HTR-8/SVneo (cell line): ENCODE measurements at regions not wholly inside any gene's neighbourhood (a gene's known extent, or its start where the extent isn't known, plus 50 kb on each side); places are given as distances from the start of the nearest gene placed in this dataset.

Experiments
- DNase-seq: peaks from one replicate; pipeline ENCODE4 v3.0.0; 2011; ENCODE audit warnings: low spot score, mixed read lengths; ENCODE audit not compliant: insufficient read length
- FAIRE-seq: peaks from 2 replicates; lab custom pipeline; 2011; peaks lifted over from hg19 to GRCh38; lab: Jason Lieb, UNC

DNA sequence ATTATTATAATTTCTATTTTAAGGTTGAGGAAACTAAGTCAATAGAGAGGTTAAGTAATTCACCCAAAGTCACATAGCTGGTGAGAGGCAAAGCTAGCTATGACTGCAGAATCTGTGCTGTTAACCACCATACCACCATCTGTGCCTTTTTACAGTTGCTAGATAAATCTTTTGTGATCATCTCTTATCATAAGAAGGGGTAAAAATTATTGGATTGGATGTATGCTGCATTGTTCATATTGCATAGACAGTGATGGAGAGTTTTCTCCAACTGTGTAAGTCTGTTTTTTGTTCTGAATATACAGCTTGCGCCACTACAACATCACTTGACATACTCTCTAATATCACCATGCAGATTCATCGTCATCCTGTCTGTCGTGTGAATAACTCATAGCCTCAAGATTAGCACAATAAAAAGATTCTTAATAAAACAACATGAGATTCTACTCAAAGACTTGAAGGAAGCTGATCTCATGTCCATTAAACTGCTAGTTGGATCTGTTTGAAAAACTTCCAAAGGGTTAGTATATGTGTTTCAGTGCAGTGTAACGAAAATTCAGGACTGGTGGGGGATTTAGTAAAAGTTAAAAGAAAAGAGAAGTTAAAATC, 495.9 kb downstream of the SPRY1 start:
- DNase-seq (no peak), FAIRE-seq (no peak)

DNA sequence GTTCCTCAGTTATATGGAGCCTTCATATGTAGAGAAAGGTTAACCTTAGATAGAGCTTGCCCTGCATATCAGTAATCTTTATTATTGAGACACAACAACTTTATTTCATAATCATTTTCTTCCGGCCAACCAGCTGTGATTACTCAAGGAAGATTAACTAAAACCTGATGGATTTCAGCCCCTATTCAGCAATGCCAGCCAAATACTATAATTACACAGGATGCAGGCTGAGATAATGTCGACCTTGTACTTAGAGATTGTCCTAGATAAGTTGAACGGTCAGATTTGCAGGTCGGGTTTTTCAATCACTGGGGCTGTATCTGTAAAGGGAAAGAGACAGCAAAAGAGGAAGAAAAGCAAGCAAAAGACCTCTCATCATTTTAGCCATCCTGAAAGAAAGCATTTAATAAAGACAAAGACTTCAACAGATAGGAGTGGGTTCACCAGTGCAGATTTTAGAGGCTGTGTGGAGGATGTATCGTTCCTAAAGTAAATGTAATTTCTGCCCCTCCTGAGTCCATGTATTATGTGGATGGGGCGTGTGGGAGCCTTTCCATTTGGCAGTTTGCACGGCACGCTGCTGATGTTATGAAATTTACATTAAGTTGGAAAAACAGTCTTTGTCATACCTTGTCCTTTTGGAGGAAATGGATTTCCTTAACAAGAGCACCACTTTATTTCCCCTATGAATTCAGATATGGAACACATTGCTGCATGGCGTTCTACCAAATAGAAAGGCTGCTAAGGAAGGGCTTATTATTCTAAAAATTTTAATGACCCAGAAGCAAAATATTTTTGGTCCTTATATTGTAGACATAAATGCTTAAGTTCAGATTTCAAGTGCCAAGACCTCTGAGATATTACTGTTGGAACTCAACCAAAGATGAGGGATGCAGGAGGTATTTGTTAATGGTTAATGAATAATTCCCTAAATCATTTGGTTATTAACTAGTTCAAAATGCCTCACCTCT, 496.7 kb downstream of the SPRY1 start:
- DNase-seq (no peak), FAIRE-seq (no peak)

DNA sequence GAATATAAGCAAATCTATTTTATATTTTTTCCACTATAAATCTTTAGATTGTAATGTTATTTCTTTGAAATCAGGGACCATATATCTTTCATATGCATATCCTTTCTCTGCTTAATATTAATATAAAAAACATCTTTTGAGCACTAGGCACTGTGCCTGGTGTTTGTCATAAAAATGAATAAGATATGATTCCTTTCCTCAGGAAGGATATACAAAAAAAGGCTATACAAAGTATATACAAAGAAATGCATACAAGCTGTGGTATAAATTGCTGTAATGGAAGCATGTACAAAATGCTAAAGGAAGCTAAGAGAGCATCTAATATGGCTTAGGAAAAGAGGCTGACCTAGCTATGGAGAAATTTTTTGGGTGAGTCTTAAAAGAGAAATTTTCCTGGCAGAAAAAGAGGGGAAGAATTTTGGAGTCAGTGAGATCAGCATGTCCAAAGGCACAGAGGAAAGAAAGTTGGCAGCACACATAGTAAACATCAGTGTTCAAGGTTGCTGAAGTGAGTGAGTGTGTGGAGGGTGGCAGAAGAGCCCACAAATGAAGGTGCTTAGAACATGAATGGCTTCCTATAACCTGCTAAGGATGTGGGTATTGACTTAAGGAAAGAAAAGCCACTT, 500.0 kb downstream of the SPRY1 start:
- FAIRE-seq (no peak), DNase-seq (no peak)

DNA sequence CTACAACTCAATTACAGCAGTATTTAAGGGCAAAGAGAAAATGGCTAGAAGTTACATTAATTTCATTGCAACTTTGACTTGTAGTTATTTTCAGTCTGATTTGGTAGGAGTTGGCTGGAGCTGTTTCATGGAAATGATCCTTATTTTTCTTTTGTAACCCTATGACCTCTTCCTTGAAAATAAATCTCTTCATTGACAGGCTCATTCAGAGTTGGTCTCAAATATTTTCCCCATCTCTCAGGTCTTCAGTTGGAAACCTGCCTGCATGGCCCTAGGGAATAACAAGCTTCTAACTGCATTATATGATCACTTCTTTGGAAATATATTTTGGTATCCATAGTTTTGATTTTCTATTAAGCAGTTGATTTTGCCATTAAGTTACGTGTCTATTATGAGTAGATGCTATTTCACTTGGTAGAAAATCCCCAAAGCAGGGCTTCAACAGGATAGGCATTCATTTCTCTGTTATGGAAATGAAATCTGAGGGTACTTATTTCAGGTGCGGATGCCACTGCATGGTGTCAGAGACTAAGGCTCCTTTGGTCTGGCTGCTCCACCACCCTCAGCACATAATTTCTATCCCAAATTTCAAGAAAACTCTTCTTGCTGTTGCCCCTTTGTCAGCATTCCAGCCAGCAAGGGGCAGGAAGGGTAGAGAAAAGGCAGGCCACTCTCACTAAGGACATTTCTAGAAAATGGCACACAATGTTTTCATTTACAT, 502.5 kb downstream of the SPRY1 start:
- no peak for DNase-seq
- no peak for FAIRE-seq

DNA sequence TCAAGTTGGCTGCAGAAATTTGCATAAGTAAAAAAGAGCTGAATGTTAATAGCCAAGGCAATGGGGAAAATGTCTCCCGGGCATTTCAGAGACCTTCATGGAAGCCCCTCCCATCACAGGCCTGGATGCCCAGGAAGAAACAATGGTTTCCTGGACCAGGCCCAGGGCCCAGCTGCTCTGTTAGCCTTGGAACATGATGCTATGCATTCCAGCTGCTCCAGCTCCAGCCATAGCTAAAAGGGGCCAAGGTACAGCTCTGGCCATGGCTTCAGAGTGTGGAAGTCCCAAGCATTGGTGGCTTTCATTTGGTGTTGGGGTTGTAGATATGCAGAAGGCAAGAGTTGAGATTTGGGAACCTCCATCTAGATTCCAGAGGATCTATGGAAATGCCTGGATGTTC, 508.3 kb downstream of the SPRY1 start:
- FAIRE-seq: no peak
- DNase-seq: no peak

DNA sequence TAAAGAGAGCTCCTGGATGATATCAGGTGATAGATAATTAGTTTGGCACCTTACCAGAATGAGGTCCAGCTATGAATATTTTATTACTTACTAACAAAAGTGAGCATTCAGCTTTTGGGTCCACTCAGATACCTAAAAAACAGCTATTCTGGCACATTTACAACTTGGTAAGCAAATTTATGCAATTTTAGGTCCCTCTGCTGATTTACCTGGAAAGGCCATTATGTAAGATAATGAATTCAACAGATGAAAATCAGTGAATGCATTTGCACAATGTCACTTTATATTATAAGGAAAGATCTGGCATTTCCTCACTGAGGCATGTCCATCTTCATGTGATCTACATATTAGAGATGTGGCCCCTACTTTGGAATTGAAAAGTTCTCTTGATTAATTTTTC, 517.0 kb downstream of the SPRY1 start:
- no peak for FAIRE-seq
- no peak for DNase-seq

DNA sequence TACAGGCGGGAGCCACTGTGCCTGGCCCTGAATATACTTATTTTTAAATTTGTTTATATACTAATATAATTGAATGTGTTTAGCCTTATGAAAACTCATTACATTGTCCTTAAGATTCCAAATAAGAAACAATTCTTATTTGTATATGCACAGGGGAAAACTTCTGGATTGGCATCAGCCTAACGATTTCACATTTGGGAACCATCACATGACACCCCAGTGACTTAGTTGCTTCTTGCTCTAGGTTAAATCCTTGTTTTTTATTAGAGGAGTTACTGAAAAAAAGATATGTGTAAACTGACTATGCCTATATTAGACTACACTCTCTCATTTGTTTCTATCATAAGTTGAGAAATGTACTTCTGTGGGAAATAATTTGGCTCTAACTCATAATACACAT, 520.2 kb downstream of the SPRY1 start:
- DNase-seq: no peak
- no peak for FAIRE-seq

DNA sequence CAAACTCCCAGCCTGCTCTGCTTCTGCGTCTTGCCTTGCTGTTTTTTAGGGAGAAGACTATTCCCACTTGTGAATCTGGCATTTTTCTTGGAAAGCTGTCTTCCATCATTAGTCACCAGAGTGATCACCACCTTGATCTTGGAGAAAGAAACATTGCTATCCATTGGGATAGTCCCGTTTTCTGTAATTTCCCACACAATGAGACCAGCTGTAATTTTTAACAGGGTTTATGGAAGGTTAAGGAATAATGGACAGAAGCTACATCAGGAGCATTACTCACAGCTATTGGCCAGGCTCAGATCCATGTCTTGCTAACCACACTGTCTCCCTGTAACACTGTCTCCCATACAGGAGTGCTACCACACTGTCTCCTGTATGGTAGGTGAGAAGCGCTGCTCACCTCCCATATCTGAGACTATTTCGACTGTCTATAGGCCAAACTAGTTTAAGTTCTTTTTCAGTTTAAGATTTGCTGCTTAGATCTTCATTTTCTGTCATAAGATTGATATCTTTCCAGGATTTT, 523.0 kb downstream of the SPRY1 start:
- FAIRE-seq (no peak), DNase-seq (no peak)

DNA sequence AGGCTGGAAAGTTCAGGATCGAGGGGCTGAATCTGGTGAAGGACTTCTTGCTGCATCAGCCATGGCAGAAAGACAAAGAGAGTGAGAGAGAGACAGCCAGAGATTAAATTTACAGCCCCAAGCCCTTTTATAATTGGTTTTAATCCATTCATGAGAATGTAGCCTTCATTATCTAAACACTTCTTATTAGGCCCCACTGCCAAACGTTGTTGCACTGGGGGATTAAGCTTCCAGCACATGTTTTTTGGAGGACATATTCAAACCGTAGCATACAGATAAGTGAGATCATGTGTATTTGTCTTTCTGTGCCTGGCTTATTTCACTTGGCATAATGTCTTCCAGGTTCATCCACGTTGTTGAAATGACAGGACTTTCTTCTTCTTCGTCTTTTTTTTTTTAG, 524.7 kb downstream of the SPRY1 start:
- DNase-seq (no peak), FAIRE-seq (no peak)

DNA sequence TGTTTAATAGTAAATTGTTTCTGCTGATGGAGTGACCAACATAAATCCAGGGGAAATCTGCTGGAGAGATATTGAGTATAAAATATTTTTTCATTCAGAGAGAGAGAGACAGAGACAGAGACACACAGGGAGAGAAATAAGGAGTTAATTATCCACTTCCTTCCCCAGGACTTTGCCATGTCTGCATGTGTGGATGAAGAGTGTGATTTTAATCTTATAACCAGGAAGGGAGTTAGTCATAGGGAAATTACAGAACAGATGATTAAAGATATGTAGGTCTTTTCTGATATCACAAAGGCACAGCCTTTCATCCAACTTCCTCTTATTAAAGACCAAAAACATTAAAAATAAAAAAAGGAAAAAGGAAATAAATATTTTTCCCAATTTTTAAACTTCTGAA, 526.3 kb downstream of the SPRY1 start:
- DNase-seq (no peak), FAIRE-seq (no peak)

DNA sequence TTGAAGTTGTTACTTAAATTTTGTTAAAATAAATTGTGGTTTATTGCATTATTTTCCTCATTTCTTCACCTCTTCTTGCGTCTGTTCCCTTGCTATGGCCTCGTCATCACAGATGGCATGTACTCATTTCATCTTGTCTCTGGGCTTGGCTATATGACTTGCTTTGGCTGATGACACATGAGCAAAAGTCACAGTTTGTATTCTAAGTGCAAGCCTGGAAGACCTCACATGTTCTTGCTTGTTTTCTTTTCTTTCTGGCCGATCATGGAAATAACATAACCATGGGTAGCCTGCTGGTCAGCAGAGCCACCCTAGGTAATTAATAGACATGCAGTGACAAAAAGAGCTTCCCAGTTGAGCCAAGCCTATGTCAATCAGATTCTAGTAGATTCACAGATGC, 527.9 kb downstream of the SPRY1 start:
- FAIRE-seq (no peak), DNase-seq (no peak)

DNA sequence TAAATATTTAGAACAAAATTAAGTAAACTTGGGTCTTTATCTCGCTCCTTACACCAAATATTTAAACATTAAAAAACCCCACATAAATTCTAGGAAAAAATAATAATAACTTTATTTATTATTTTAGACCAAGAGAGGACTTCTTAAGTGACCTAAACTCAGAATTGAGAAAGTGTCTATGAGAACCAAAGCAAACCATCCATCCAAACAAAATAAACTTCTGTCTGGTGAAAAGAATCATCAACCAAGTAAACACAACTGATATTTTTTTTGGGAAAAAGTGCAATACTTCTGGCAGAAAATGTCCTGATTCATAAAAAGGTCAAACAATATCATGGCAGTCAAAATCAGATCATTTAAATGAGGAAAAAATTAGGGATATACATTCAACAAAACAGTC, 533.0 kb downstream of the SPRY1 start:
- FAIRE-seq (no peak), DNase-seq (no peak)

DNA sequence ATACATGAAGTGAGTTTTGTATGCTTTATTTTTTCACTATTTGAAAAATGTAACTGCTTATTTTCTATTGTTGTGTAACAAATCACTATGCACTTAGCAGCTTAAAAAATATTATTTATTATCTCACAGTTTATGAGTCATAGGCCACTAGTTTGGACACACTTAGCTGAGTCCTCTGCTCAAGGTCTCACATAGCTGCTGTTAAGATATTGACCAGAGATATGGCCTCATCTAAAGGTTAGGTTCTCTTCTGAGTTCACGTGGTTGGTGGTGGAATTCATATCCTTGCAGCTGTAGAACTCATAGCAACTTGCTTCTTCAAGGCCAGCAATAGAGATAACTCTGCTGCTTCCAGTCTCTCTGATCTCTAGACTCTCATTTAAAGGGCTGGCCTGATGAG, 534.4 kb downstream of the SPRY1 start:
- DNase-seq (no peak), FAIRE-seq (no peak)

DNA sequence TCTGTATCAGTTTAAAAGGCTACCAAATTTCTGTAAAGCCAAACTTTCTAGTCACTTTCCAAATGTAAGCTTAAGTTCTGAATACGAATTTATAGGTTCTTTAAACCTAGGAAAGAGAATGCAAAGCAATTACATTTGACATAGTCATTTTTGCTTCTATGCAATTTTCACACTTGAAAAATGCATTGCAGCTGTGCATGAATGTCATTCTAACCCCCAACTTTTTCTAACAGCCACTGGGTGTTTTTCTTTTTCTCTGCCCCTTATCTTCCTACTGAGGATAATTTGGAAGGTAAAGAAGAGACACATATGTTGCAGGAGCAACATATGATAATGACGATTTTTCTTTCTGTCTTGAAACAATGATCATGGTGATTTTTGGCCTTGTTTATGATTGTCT, 537.5 kb downstream of the SPRY1 start:
- DNase-seq (no peak), FAIRE-seq (no peak)

DNA sequence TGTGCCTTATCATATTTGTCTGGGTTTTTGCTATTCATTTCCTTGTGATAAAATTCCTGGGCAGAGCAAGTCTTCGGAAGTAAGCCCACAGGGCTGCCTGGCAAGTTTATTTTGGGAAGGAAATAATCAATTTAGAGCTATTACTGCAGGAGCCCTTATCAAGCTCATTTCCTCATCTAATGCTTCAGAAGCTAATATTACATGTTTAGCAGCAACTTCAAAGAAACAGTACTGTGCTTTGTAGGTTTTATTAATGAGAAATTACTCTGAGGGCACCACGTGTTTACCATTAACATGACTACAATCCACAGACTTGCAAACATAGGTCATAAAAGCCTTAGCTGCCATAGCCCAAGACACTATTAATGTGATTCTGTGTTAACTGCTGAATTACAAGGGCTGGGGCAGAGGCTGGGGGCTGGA, 540.0 kb downstream of the SPRY1 start:
- FAIRE-seq (peak; percentile 23), DNase-seq (no peak)

DNA sequence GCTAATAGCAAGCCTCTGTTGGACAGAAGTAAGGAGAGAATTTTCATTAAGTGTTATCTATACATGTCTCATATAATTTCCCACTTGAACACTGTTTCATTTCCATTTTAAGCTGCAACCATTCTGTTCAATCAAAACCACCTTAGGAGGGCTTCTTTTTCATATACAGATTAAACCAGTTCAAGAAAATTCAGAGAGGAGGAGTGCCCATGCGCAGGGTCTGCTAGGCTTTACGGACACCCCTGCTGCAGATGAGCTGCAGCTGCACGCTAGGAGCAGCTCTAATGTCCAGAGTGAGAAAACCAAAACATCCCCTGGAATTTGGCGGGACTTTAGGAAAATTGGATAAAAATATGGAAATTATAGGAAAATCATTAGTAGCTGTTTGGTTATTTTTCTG, 541.0 kb downstream of the SPRY1 start:
- FAIRE-seq (no peak), DNase-seq (no peak)

DNA sequence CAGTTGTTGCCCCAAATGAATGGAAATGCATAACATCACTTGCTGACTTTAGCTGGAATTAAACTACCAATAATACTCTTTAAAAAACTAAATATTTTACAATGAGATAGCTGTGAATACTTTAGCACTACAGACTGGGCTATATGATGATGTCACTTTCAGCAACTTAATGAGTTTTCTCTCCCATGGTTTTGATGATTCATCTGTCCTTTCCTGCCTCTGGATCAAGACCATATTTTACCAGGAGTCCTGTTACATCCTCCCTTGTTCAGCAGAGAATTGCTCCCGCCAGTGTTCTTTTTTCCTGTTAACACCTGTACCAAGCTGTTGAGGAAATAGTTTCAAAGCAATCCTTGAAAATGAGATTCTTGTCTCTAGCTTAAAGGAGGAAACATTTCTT, 543.0 kb downstream of the SPRY1 start:
- FAIRE-seq: peak; percentile 49
- peak; percentile 74 for DNase-seq

DNA sequence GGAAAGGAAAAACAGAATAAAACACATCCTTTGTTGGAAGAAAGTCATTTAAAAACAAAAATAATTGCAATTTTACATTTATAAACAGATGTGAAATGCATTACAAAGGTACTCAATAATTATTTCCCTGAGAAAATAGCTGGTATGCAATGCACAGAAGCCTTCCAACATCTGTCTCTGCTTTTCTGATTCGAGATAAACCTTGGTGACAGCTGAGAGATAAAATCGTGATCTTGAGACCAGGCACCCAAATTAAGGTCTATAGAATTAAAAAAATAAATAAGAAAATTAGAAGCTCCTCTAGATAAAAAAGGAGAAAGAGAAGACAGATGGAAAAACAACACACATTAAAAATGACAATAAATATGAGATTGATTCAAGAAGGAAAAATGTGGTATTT, 544.0 kb downstream of the SPRY1 start:
- DNase-seq (no peak), FAIRE-seq (no peak)

DNA sequence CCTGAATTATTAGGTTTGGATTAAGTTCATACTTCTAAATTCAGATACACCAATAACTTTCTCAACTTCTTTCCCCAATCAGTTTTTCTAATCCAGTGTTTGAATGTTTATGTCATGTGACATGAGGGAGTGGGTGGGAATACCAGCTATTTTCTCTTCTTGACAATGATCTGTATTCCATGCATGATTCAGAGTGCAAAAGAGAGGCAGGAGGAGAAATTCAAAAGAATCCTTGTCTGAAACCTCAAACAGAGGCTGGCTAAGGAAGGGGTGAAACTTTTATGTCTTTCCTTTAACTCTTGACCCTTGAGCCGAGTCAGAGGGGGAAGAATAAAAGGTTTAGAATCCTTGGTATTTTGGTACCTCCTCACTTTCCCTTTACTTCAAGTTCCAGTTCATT, 544.7 kb downstream of the SPRY1 start:
- DNase-seq: no peak

DNA sequence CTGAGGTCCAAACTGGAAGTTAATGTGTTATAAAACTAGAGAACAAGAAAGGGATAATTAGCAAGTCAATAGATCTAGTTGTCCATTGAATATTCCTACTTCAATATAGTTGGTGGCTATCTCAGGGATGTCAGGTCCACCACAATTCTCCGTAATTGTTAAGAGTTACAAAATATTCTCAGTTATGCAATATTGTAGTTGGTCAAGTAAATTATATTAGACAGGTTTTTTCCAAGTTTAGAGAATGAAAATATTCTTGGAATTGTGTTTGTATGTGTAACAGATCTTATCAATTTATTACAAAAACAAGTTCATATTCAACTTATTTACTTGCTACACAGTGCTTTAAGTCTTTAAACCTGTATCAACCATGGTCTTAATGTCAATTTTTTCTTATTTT, 547.4 kb downstream of the SPRY1 start:
- FAIRE-seq: no peak

More for the DNA sequence above, 544.7 kb downstream of the SPRY1 start:
- FAIRE-seq: no peak

More for the DNA sequence above, 547.4 kb downstream of the SPRY1 start:
- DNase-seq: no peak
